ENCODE measurements at regions not wholly inside any gene's neighbourhood (a gene's known extent, or its start where the extent isn't known, plus 50 kb on each side); places are given as distances from the start of the nearest gene placed in this dataset.

- TF ChIP-seq POLR2A (IDR thresholded peaks at IDR 0.05) (no peak), CTCF (IDR thresholded peaks at IDR 0.05) (no peak)
These were observed 70.3 kb upstream of the RMDN2 start for GRCh38 chr2:37854676-37855282.

Measured in esophagus squamous epithelium (tissue), 4 donors.